Activated naive CD8-positive, alpha-beta T cell treated with anti-CD3 and anti-CD28 coated beads, Interleukin-2, amount 50 U/mL, for 16 hours (primary cell): ENCODE measurements at regions not wholly inside any gene's neighbourhood (a gene's known extent, or its start where the extent isn't known, plus 50 kb on each side); places are given as distances from the start of the nearest gene placed in this dataset.
"Not testable (repeated sequence)": the region's sequence is repeated elsewhere in the genome, so short reads cannot be mapped to it uniquely, and the experiment has no call there.

Experiments
- DNase-seq: peaks from one replicate; pipeline ENCODE4 v3.0.0-alpha.2; 2020; ENCODE audit warnings: low read depth, low spot score

- no peak for DNase-seq
Observed at GRCh38 chr2:58699411-58699810, 458.3 kb upstream of the FANCL start.

- no peak for DNase-seq
Observed at GRCh38 chr2:58698620-58699019, 457.5 kb upstream of the FANCL start.

GRCh38 chr2:58694114-58694513, 453.0 kb upstream of the FANCL start:
- not testable (repeated sequence) for DNase-seq

- DNase-seq: not testable (repeated sequence)
Observed at GRCh38 chr2:58691041-58691440, 449.9 kb upstream of the FANCL start.

- DNase-seq: no peak
Observed at GRCh38 chr2:58688813-58689212, 447.7 kb upstream of the FANCL start.

GRCh38 chr2:58686776-58687175, 445.7 kb upstream of the FANCL start:
- DNase-seq: no peak

GRCh38 chr2:58680755-58681310, 439.7 kb upstream of the FANCL start:
- no peak for DNase-seq

- no peak for DNase-seq
Observed at GRCh38 chr2:58677748-58678147, 436.6 kb upstream of the FANCL start.

GRCh38 chr2:58671675-58672074, 430.6 kb upstream of the FANCL start:
- DNase-seq: no peak

GRCh38 chr2:58669998-58670397, 428.9 kb upstream of the FANCL start:
- DNase-seq: no peak

- DNase-seq: no peak
Observed at GRCh38 chr2:58667137-58667774, 426.1 kb upstream of the FANCL start.

GRCh38 chr2:58666323-58666970, 425.3 kb upstream of the FANCL start:
- no peak for DNase-seq

- DNase-seq: no peak
Observed at GRCh38 chr2:58665154-58665553, 424.0 kb upstream of the FANCL start.

GRCh38 chr2:58664523-58665151, 423.5 kb upstream of the FANCL start:
- DNase-seq: no peak

GRCh38 chr2:58660046-58660445, 418.9 kb upstream of the FANCL start:
- no peak for DNase-seq

GRCh38 chr2:58655152-58655551, 414.0 kb upstream of the FANCL start:
- DNase-seq: no peak

GRCh38 chr2:58651930-58652329, 410.8 kb upstream of the FANCL start:
- no peak for DNase-seq

- DNase-seq: no peak
Observed at GRCh38 chr2:58650781-58651180, 409.7 kb upstream of the FANCL start.

GRCh38 chr2:58649756-58650155, 408.6 kb upstream of the FANCL start:
- DNase-seq: no peak

GRCh38 chr2:58645017-58645416, 403.9 kb upstream of the FANCL start:
- DNase-seq: no peak

GRCh38 chr2:58644451-58644850, 403.3 kb upstream of the FANCL start:
- no peak for DNase-seq

GRCh38 chr2:58641001-58641400, 399.9 kb upstream of the FANCL start:
- DNase-seq: no peak

GRCh38 chr2:58640042-58640441, 398.9 kb upstream of the FANCL start:
- no peak for DNase-seq
